Activated CD4-positive, alpha-beta T cell treated with anti-CD3 and anti-CD28 coated beads for 4 hours (primary cell): ENCODE measurements at regions not wholly inside any gene's neighbourhood (a gene's known extent, or its start where the extent isn't known, plus 50 kb on each side); places are given as distances from the start of the nearest gene placed in this dataset.

Experiments
- DNase-seq, 2 donors: peaks; one replicate each; pipeline ENCODE4 v3.0.0-alpha.2; 2020

DNA sequence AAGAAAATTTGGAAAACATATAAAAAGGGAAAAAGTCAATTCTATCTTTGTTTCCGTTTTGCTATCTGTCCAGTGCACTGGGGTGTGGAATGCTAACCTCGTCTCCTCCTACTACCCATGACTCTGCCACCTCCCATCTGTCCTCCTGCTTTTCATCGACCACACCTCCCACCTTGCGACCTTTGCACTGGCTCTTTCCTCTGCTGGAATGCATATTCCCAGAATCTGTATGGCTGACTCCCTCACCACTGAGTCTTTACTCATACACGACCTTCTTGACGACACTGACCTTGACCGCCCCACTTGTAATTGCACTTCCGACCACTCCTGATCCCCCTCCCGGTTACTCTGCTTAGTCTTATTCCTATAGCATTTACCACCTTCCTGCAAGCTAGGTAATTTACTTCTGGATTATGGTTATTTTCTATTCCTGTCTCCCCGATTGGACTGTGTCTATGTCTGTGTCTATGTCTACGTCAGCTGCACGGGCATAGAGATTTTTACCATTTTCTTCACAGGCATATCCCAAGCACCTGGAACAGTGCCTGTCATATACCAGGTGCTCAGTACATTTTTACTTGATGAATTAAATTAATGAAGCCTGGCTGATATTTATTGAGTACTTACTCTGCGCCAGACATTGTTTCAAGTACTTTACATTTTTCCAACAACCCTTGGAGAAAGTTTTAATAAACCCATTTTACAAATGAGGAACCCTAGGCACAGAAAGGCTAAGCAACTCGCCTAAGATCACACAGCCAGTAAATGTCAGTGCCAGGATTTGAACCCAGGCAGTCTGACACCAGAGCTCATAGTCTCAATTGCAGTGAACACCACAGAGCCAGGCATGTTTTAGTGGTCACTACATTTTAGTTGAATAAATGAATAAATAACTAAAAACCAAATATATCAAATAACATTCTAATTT, 54.0 kb upstream of the SLC22A11 start:
- no peak for DNase-seq

DNA sequence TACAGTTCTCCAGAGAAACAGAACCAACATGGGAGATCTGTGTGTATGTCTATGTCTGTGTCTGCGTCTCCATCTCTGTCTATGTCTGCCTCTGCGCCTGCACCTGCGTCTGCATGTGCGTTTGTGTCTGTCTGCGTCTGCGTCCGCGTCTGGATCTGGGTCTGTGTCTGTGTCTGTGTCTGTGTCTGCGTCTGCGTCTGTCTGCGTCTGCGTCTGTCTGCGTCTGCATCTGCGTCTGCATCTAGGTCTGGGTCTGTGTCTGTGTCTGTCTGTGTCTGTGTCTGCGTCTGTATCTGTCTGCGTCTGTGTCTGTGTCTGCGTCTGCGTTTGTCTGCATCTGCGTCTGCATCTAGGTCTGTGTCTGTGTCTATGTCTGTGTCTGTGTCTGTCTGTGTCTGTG, 53.1 kb upstream of the SLC22A11 start:
- DNase-seq: no peak

DNA sequence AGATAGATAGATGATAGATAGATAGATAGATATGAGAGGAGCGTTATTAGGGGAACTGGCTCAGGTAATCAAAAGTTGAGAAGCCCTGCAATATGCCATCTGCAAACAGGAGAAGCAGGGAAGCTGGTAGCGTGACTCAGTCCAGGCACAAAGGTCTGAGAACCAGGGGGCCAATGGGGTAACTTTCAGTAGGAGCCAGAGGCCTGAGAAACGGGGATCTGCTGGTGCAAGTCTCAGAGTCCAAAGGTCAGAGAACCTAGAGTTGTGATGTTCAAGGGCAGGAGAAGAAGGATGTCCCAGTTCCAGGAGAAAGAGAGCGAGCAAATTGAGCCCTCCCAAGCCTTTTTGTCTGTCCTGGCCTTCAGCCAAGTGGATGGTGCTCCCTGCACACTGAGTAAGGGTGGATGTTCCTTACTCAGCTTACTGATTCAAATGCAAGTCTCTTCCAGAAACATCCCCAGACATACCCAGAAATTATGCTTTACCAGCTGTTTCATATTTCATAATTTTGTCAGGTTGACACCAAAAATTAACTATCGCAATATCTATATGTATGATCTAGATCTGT, 52.5 kb upstream of the SLC22A11 start:
- DNase-seq: no peak

DNA sequence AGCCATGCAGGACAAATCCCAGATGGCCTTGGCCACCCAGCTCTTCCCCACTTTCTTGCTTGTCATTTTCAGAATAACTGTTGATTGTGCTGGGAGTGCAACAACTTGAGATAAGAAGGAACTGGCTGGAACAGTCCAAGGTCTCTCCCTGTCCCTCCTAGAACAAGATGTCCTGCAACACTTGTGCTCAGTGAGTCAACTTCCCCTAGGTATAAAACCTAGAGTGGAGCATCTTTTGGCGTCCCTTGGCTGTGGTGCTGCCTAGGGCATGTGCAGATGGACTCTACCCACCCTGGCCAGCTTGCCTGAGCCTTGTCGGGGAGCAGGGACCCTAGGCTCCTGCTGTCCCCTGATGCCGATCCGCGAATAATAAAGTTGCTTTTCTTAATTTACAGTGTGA, 50.7 kb upstream of the SLC22A11 start:
- DNase-seq: no peak
